LNCaP clone FGC (cell line): ENCODE measurements at regions not wholly inside any gene's neighbourhood (a gene's known extent, or its start where the extent isn't known, plus 50 kb on each side); places are given as distances from the start of the nearest gene placed in this dataset.
A peak's percentile ranks its signal among the peaks of the same experiment; 100 is the strongest.
"Not testable (repeated sequence)": the region's sequence is repeated elsewhere in the genome, so short reads cannot be mapped to it uniquely, and the experiment has no call there.

ENCODE experiments used
- DNase-seq: peaks from one replicate; pipeline ENCODE4 v3.0.0-alpha.2; 2011; ENCODE audit warnings: low read depth
- H3K4me3 ChIP-seq: 2 replicates; pipeline ENCODE4 v1.5.1; 2011; ENCODE audit warnings: mild to moderate bottlenecking, low read depth, low read length, control low read depth
- TF ChIP-seq, protein P1 (sequence below): IDR thresholded peaks from 2 replicates; pipeline ENCODE4 v1.5.1; 2012; ENCODE audit warnings: mild to moderate bottlenecking; ENCODE audit not compliant: control insufficient read depth, insufficient read depth; ENCODE audit errors: extremely low read depth

DNA sequence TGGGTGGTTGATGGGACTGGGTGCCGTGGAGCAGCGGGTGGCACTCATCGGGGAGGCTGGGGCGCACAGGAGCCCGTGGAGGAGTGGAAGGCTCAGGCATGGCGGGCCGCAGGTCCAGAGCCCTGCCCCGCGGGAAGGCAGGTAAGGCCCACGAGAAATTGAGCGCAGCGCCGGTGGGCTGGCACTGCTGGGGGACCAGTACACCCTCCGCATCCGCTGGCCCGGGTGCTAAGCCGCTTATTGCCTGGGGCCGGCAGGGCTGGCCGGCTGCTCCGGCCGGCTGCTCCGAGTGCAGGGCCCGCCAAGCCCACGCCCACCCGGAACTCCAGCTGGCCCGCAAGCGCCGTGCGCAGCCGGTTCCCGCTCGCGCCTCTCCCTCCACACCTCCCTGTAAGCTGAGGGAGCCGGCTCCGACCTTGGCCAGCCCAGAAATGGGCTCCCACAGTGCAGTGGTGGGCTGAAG is 85.1 kb upstream of the FAT4 start:
- TF ChIP-seq, protein P1, sequence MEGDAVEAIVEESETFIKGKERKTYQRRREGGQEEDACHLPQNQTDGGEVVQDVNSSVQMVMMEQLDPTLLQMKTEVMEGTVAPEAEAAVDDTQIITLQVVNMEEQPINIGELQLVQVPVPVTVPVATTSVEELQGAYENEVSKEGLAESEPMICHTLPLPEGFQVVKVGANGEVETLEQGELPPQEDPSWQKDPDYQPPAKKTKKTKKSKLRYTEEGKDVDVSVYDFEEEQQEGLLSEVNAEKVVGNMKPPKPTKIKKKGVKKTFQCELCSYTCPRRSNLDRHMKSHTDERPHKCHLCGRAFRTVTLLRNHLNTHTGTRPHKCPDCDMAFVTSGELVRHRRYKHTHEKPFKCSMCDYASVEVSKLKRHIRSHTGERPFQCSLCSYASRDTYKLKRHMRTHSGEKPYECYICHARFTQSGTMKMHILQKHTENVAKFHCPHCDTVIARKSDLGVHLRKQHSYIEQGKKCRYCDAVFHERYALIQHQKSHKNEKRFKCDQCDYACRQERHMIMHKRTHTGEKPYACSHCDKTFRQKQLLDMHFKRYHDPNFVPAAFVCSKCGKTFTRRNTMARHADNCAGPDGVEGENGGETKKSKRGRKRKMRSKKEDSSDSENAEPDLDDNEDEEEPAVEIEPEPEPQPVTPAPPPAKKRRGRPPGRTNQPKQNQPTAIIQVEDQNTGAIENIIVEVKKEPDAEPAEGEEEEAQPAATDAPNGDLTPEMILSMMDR: no peak

DNA sequence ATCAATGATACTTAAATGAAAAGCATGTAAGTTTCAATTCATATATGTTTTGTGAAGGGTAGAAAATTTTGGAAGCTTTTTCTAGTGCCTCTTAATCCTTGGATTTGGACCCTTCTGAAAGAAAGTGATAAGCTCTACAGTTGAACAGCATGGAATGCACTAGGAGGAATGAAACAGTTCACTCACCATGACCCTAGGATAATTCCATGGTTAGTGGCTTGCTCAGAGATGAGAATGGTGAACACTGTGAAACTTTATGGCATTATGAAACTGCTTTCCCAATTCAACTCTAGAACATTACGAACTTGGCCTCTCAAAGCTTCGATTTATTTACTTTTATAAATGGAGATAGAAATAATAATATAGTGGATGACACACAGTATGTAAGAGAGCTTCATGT is 88.9 kb upstream of the FAT4 start:
- TF ChIP-seq, protein P1: no peak
- no peak overlapping the region for H3K4me3 ChIP-seq
- DNase-seq: no peak

More for the DNA sequence above, 85.1 kb upstream of the FAT4 start:
- DNase-seq: no peak
- no peak overlapping the region for H3K4me3 ChIP-seq

DNA sequence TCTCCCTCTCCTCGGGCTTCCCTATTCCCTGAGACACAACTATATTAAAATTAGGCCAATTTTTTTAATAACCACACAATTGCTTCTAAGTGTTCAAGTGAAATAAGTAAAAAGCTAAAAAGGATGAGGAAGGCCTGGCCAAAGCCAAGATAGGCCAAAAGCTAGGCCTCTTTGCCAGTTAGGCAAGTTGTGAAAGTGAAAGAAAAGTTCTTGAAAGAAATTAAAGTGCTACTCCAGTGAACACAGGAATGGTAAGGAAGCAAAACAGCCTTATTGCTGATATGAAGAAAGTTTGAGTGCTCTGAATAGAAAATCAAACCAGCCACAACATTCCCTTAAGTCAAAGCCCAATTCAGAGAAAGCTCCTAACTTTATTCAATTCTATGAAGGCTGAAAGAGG is 114.2 kb upstream of the FAT4 start:
- TF ChIP-seq, protein P1: no peak
- DNase-seq: no peak
- H3K4me3 ChIP-seq: no peak overlapping the region

DNA sequence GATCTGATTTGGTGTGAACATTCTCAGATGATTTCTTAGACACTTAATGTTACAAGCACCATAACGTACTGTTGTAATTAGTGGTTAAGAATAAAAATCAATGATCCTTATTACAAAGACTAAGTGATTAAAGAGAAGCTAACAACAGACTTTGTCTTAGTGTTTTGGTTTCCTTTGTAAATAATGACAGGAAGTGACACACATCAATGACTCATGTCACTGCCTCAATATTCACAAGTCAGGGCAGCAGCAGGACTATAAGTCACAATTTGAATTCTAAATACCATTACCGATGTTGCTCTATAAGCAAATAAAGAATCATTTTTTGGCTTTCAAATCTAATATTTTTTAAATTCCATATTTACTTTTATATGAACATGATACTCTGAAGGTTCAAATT is 115.8 kb upstream of the FAT4 start:
- TF ChIP-seq, protein P1: no peak
- no peak overlapping the region for H3K4me3 ChIP-seq
- no peak for DNase-seq

DNA sequence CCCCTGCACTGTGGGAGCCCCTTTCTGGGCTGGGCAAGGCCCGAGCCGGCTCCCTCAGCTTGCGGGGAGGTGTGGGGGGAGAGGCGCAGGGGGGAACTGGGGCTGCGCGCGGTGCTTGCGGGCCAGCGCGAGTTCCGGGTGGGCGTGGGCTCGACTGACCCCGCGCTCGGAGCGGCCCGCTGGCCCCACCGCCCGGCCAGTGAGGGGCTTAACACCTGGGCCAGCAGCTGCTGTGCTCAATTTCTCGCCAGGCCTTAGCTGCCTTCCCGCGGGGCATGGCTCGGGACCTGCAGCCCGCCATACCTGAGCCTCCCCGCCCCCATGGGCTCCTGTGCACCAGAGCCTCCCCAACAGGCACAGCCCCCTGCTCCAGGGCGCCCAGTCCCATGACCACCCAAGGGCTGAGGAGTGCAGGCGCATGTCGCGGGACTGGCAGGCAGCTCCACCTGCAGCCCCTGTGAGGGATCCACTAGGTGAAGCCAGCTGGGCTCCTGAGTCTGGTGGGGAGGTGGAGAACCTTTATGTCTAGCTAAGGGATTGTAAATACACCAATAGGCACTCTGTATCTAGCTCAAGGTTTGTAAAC is 122.8 kb upstream of the FAT4 start:
- not testable (repeated sequence) for H3K4me3 ChIP-seq, DNase-seq

DNA sequence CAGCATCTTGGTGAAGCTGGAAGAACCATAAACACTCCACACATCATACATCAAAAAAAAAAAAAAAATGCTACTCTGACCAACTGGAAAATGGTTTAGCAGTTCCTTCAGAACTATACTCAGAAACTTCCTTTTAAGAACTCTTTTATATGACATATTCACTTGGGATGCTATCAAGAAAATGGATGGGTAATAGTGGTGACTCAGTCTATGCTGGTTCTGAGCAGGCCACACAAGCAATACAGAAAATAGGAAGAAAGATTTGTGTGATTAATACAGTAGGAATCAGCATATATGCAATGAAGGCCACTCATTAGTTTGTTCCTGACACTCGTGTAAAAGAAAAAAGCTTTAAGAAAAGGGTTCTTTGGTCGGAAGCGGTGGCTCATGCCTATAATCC is 123.5 kb upstream of the FAT4 start:
- DNase-seq: no peak
- no peak overlapping the region for H3K4me3 ChIP-seq
- TF ChIP-seq, protein P1: no peak

DNA sequence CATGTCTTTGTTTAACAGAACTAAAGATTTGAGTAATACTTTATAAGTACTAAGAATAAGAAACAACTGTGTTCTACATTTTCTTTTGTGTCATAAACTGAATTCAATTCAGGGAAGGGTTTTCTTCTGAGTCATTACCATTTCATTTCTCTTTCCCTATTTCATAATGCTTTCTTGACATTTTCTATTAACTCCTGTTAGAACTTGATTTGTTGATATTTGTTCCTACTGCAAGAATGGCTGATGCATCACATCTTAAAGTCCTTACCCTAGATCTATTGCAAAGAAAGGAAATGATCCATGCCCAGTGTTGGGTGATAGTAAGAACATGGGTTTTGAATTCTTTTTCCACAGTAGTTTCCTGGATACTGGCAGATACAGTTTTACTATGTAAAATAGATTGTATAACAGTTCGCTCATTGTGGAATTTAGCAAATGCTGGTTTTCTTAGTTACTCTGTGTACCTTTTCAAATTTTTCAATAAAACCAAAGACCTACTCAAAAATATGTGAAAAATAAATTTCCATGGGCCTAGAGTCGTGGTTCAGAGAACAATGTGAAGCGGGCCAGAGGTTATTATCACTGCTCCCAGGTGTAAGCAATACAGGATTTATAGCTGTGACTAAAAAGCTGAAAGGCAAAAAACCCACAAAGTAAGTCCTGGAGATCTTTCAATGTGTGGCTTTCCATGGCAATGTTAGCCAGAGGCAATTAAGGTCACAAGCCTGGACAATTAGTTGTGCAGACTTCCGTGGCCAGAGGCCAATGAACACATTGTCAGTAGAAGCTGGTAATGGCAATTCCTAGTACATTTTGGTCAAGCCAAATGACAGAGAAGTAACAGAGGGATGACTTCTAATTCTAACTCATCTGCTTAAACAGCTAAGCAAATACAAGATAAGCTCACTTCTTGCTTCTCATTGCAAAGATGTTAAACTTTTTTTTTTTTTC is 127.3 kb upstream of the FAT4 start:
- TF ChIP-seq, protein P1: no peak
- DNase-seq: peak; percentile 42
- no peak overlapping the region for H3K4me3 ChIP-seq
